ENCODE measurements at regions not wholly inside any gene's neighbourhood (a gene's known extent, or its start where the extent isn't known, plus 50 kb on each side); places are given as distances from the start of the nearest gene placed in this dataset.
A peak's percentile ranks its signal among the peaks of the same experiment; 100 is the strongest.

DNA sequence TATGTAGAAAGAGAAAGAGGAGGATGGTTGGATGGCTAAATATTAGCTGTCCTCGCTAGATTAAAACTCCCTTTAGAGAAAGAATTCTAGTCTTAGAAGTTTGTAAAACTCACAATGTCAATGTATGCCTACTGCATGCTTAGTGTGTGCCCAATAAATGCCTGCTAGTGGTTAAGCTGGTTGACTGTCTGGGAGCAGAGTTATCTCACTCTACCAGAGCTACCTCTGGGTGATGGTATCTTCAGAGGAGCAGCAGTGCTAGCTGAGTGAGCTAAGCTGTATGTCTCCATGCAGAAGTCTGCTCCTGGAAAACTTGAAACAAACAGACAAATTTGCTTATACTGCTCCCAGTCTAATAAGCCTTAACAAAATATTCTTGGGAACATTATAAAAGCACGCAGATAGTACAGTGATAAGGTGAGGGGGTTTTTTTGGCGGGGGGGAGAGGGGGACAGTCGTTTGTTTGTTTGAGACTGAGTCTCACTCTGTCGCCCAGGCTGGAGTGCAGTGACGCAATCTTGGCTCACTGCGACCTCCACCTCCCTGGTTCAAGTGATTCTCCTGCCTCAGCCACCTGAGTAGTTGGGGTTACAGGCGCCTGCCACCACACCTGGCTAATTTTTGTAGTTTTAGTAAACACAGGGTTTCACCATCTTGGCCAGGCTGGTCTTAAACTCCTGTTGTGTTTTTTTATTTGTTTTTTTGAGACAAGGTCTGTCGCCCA is 202.8 kb upstream of the TSC22D1 start:
- H3K36me3 ChIP-seq (ENCODE audit: control insufficient read depth in 2 of 4, insufficient read depth in 4 of 4, low read length in 3 of 4), result no peaks in the 10 kb centered on the region
- no peak overlapping the region for H3K14ac ChIP-seq (ENCODE audit: insufficient read length)
- H2BK20ac ChIP-seq (ENCODE audit: low read length), result no peak overlapping the region
- H4K20me1 ChIP-seq (replicated peaks in 1 of 2; ENCODE audit: control insufficient read depth in 1 of 2, insufficient read depth in 2 of 2, low read length in 2 of 2), result no peaks in the 10 kb centered on the region
- H2AFZ ChIP-seq (ENCODE audit: low read length), result no peak overlapping the region; the same call in 1 of the 2 replicates
- ChIA-PET CTCF (ENCODE audit: partially characterized antibody) (interaction anchor here (0.6 to 1.3 kb wide), 6 partner anchors 11 to 175 kb away, joined by 3 to 7 read pairs (median 3); no protein-coding TSS in a partner anchor), POLR2A (ENCODE audit: partially characterized antibody) (interaction anchor here (0.8 to 1.3 kb wide), 2 partner anchors 25 to 38 kb away, joined by 3 to 5 read pairs; no protein-coding TSS in a partner anchor)
- no peak overlapping the region for H2BK12ac ChIP-seq (ENCODE audit: low read depth, low read length)
- FAIRE-seq (no peak), DNase-seq (ENCODE audit: low read depth in 1 of 2, low spot score in 2 of 2) (no peak)
- no peak overlapping the region for H3K4me3 ChIP-seq (ENCODE audit: extremely low read depth in 1 of 4, insufficient read depth in 2 of 4, low read depth in 3 of 4, low read length in 4 of 4)
- no peaks in the 10 kb centered on the region for H3K23me2 ChIP-seq (ENCODE audit: low read depth, low read length)
- H4K91ac ChIP-seq (replicated peaks; ENCODE audit: insufficient read length, low read length), result no peak overlapping the region
- no peaks in the 10 kb centered on the region for H3K4me1 ChIP-seq (replicated peaks in 1 of 4; ENCODE audit: control insufficient read depth in 3 of 4, insufficient read depth in 4 of 4, low read length in 3 of 4)
- no peak overlapping the region for H3K9ac ChIP-seq (replicated peaks in 1 of 4; ENCODE audit: extremely low read depth in 1 of 4, low read depth in 3 of 4, low read length in 3 of 4)
- H2BK15ac ChIP-seq (ENCODE audit: low read length), result no peak overlapping the region
- WGBS, 2 experiments (ENCODE audit: extremely low coverage in 1 of 2, insufficient coverage in 1 of 2, insufficient read length in 1 of 2, insufficient replicate concordance in 2 of 2, low coverage in 1 of 2, low lambda C conversion rate in 2 of 2, missing lambda C conversion rate in 1 of 2), result 79% methylated on average over 8 of the region's 9 CpGs; no CpG with 5 or more reads in 1 of the 2 experiments
- H3K9me3 ChIP-seq (ENCODE audit: insufficient read depth in 2 of 2, low read depth in 1 of 2, low read length in 1 of 2), result no peaks in the 10 kb centered on the region
- no peaks in the 10 kb centered on the region for H3K27me3 ChIP-seq (replicated peaks in 1 of 4; ENCODE audit: control insufficient read depth in 3 of 4, extremely low read depth in 1 of 4, insufficient read depth in 3 of 4, low read length in 3 of 4)
- H3K23ac ChIP-seq (ENCODE audit: insufficient read length), result no peak overlapping the region
- no peak overlapping the region for H2BK120ac ChIP-seq (replicated peaks; ENCODE audit: low read depth, low read length)
- no peaks in the 10 kb centered on the region for H3K79me1 ChIP-seq (ENCODE audit: low read depth, low read length)
- TF ChIP-seq KDM5A (IDR thresholded peaks at IDR 0.05; ENCODE audit: low read length), result no peak
- TF ChIP-seq CEBPB (IDR thresholded peaks at IDR 0.05; ENCODE audit: low read depth, low read length), result 0 out of 2 replicates have a peak, but pooled peaks have one; percentile 22
- no peak overlapping the region for H2BK5ac ChIP-seq (ENCODE audit: low read depth, low read length)
- H4K5ac ChIP-seq (ENCODE audit: insufficient read length, low read depth, low read length), result no peak overlapping the region
- H3K4me2 ChIP-seq (ENCODE audit: insufficient read depth in 1 of 2, low read depth in 2 of 2, low read length in 2 of 2), result no peak overlapping the region
- H4K8ac ChIP-seq (ENCODE audit: extremely low read depth, insufficient read depth, low read length), result no peak overlapping the region; the same call in 1 of the 2 replicates
- no peak overlapping the region for H3K56ac ChIP-seq (replicated peaks; ENCODE audit: insufficient read length, low read depth, low read length)
- no peaks in the 10 kb centered on the region for H3K79me2 ChIP-seq (ENCODE audit: control insufficient read depth in 1 of 2, insufficient read depth in 2 of 2, low read length in 2 of 2)
- H2AK5ac ChIP-seq (ENCODE audit: low read depth, low read length), result no peak overlapping the region
- no peak overlapping the region for H3K4ac ChIP-seq (replicated peaks; ENCODE audit: insufficient read length, low read depth, low read length)
- H3K27ac ChIP-seq (ENCODE audit: low read depth, low read length), result no peak overlapping the region
- no peak overlapping the region for H3K18ac ChIP-seq (ENCODE audit: extremely low read depth, low read length)
